Rectal smooth muscle tissue (tissue), 1 donor: ENCODE measurements at regions not wholly inside any gene's neighbourhood (a gene's known extent, or its start where the extent isn't known, plus 50 kb on each side); places are given as distances from the start of the nearest gene placed in this dataset.
"Not testable (repeated sequence)": the region's sequence is repeated elsewhere in the genome, so short reads cannot be mapped to it uniquely, and the experiment has no call there.

ENCODE experiments used
- H3K27ac ChIP-seq: one replicate; pipeline ENCODE4 v1.7.0; 2013; ENCODE audit warnings: low read depth, low read length, inconsistent platforms
- H3K27me3 ChIP-seq: one replicate; pipeline ENCODE4 v1.7.0; 2013; ENCODE audit warnings: low read length; ENCODE audit not compliant: control insufficient read depth, insufficient read depth
- H3K36me3 ChIP-seq: one replicate; pipeline ENCODE4 v1.7.0; 2013; ENCODE audit warnings: low read length; ENCODE audit not compliant: control insufficient read depth, insufficient read depth
- H3K4me1 ChIP-seq: one replicate; pipeline ENCODE4 v1.7.0; 2013; ENCODE audit warnings: low read length; ENCODE audit not compliant: control insufficient read depth, insufficient read depth
- H3K4me3 ChIP-seq: one replicate; pipeline ENCODE4 v1.7.0; 2013; ENCODE audit warnings: low read length
- H3K9ac ChIP-seq: one replicate; pipeline ENCODE4 v1.7.0; 2013; ENCODE audit warnings: low read length

DNA sequence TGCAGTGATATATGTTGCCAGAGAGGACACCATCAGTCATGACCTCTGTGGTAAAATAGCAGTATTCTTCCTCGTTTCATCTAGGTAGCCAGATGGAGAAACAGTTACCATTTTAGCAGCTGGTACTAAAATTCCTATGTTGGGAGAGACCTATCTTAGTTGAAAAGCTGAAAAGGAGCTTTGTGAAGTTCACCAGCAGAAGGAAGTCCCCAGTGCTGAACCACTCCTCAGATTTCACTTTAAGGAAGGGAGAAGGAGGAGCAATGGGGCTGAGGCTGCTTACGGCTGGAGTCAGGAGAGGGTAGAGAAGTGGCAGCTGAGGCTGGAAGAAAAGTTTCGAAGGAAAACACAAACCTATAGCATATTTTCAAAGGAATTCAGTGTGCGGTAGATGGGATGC lies 103.7 kb downstream of the ATXN3L start:
- no peaks in the 10 kb centered on the region for H3K27me3 ChIP-seq
- no peak overlapping the region for H3K9ac ChIP-seq
- H3K4me3 ChIP-seq: no peak overlapping the region
- peaks cover 4% of the 10 kb centered on the region for H3K4me1 ChIP-seq
- H3K36me3 ChIP-seq: no peaks in the 10 kb centered on the region
- no peak overlapping the region for H3K27ac ChIP-seq

DNA sequence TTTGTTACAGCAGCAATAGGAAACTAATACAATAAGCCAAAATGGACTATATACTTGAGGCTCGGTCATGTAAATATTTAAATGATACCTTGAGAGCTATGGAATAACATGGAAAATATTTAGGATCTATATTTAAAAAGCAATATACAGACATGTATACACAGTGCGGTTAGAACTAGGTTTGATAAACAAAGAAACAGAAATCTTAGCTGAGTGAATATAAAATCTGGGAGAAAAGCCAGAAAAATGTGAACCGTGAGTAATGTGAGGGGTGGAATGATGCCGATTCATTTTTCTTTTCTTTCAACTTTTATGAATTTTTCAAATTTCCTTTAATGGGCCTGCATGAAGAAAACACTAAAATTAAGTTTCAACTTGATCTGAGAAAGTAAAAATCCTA lies 104.1 kb downstream of the ATXN3L start:
- Histone ChIP-seq H3K27ac (no peak overlapping the region), H3K4me1 (peaks cover 4% of the 10 kb centered on the region), H3K9ac (no peak overlapping the region), H3K4me3 (no peak overlapping the region), H3K27me3 (no peaks in the 10 kb centered on the region), H3K36me3 (no peaks in the 10 kb centered on the region)

DNA sequence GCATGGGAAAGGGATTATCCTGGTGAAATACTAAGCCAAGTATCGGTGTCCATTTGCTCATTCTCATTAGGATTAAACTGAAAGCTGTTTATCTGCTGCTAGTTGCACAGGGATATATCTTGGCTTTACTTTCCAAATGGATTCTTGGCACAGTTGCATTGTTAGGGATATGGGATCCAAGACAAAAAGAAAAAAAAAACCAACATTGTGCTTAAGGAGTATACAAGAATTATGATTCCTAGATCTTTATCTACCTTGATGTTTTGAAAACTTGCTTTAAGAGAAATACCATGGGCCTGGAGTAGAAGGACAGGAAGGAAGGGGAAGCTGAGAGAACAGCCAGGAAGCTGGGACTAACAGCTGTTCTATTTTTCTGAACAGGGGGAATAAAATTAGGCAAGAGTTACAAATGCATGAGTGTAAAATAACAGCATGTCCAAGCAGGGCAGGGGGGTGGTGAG lies 107.6 kb downstream of the ATXN3L start:
- H3K4me1 ChIP-seq: peaks cover 2% of the 10 kb centered on the region
- no peaks in the 10 kb centered on the region for H3K36me3 ChIP-seq

DNA sequence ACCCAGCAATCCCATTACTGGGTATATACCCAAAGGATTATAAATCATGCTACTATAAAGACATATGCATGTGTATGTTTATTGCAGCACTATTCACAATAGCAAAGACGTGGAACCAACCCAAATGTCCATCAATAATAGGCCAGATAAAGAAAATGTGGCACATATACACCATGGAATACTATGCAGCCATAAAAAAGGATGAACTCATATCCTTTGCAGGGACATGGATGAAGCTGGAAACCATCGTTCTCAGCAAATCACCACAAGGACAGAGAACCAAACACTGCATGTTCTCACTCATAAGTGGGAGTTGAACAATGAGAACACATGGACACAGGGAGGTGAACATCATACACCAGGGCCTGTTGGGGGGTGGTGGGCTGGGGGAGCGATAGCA lies 109.7 kb downstream of the ATXN3L start:
- not testable (repeated sequence) for H3K4me3 ChIP-seq, H3K27ac ChIP-seq, H3K9ac ChIP-seq, H3K4me1 ChIP-seq, H3K36me3 ChIP-seq, H3K27me3 ChIP-seq

More for the DNA sequence above, 107.6 kb downstream of the ATXN3L start:
- Histone ChIP-seq H3K9ac (no peak overlapping the region), H3K4me3 (no peak overlapping the region), H3K27ac (no peak overlapping the region), H3K27me3 (no peaks in the 10 kb centered on the region)

DNA sequence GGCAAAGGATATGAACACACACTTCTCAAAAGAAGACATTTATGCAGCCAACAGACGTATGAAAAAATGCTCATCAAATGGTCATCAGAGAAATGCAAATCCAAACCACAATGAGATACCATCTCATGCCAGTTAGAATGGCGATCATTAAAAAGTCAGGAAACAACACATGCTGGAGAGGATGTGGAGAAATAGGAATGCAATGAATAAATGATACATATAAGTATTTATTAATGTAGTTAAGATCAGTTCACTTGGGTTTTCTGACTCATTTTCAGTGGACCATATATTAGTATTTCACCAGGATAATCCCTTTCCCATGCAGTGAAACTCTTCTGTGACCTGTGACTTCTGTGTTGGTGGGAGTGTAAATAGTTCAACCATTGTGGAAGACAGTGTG lies 110.1 kb downstream of the ATXN3L start:
- not testable (repeated sequence) for H3K27ac ChIP-seq, H3K4me3 ChIP-seq, H3K9ac ChIP-seq, H3K36me3 ChIP-seq, H3K27me3 ChIP-seq, H3K4me1 ChIP-seq

DNA sequence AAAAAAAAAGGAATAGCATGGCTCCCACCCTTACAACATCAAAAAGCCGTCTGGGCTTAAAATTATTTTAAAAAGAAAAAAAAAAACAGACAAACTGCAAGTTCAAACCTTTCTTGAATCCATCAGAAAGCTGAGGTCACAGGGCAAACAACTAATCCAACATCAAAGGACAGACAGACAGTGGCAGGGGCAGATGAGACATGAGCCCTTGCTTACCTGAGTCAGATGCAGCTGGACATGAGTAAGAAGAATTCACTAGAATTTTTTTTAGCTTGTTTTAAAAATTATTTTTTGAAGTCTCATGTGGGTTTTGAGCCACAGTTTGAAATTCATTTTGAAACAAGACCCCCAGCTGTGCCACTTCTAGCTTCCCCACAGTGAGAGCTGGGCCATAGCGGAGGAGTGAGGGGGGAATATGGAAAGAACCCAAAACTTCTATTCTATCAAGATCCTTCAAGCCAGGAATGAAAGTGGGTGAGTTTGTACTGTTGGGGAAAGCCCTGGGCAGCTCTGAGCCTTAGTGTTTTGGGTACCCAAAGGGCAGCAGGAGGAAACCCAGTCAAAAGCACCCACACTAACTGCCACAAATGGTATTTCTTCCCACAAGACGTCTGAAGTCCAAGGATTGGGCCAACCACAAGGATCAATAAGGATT lies 111.4 kb downstream of the ATXN3L start:
- Histone ChIP-seq H3K9ac (no peak overlapping the region), H3K4me1 (peaks cover 2% of the 10 kb centered on the region), H3K4me3 (no peak overlapping the region), H3K36me3 (no peaks in the 10 kb centered on the region), H3K27me3 (peaks cover 2% of the 10 kb centered on the region), H3K27ac (no peak overlapping the region)

DNA sequence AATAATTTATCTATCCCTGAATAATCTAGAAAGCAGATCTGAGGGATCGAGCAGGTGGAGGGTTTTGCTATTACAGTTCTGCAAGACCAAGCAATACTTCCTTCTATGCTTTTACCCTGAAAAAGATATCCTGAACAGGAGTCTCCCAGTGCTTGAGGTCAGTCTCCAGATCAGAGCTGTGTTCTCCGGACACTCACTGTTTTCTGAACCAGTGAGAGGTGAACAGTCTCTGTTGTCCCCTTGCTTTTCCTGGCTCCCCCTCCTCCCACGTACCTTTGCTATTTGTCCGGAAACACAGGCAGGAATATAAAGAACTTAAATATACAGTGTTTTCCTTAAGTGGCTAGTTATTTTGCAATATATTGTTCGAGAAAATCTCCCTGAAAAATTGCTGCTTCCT lies 116.6 kb downstream of the ATXN3L start:
- Histone ChIP-seq H3K36me3 (no peaks in the 10 kb centered on the region), H3K4me3 (no peak overlapping the region), H3K4me1 (no peaks in the 10 kb centered on the region), H3K27ac (no peak overlapping the region), H3K9ac (no peak overlapping the region), H3K27me3 (peaks cover 2% of the 10 kb centered on the region)

DNA sequence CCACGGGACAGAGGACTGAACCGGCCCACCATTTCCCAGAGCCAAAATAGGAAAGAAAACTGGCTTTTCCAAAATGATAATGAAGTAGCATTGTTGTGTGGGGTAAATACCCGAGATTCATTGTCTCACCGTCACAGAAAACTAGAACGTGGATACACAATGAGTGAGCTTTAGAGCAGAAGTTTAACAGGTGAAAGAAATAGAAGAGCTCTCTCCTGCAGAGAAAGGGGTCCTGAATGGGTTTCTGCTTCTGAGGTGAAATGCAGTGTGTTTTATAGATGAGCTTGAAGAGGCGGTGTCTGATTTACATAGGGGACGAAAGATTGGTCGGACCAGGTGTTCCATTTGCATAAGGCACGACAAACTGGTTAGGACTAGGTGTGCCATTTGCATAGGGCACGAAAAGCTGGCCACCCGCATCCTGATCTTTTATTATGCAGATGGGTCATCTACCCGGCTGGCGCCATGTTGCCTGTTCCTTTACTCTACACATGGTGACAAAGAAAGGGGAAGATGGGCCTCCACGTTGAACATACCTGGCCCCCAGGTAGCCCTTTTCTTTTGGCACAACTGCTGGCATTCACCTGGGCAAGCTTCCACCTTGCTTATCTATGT lies 118.1 kb downstream of the ATXN3L start:
- H3K27ac ChIP-seq: no peak overlapping the region
- H3K27me3 ChIP-seq: peaks cover 2% of the 10 kb centered on the region
- H3K4me1 ChIP-seq: no peaks in the 10 kb centered on the region
- H3K4me3 ChIP-seq: no peak overlapping the region
- no peaks in the 10 kb centered on the region for H3K36me3 ChIP-seq
- H3K9ac ChIP-seq: no peak overlapping the region

DNA sequence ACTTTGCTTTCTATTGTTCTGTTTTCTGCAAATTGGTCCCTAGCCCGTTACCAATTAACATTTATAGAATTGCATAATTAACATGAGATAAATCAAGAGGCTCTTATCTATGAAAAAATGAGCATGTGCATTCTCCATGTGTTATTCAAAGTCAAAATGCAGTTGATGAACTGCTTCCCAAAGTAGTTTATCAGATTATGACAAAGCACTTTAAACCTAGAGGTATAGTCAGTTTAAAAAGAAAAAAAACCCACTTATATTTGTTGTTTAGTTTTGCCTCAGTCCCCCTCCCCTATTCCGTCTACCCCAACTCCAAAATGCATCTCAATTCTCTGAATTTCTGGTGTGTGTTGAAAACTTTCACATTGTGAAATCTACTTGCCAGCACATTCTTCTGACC lies 119.5 kb downstream of the ATXN3L start:
- no peak overlapping the region for H3K27ac ChIP-seq
- no peak overlapping the region for H3K9ac ChIP-seq
- H3K36me3 ChIP-seq: no peaks in the 10 kb centered on the region
- no peak overlapping the region for H3K4me3 ChIP-seq
- H3K27me3 ChIP-seq: no peaks in the 10 kb centered on the region
- no peaks in the 10 kb centered on the region for H3K4me1 ChIP-seq

DNA sequence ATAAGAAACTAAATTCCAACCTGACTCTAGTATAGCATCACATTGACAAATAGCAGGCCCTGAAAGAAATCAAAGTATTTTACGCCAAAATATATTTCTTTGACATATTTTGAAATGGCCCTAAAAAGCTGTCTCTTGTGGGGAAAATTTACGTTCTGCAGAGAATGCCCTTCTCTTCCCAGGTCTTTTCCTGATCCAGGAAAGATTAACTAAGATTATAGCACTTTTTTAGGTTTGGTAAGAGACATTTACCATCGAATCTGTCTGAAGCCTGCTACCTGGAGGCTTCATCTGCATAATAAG lies 121.1 kb downstream of the ATXN3L start:
- Histone ChIP-seq H3K27ac (no peak overlapping the region), H3K36me3 (no peaks in the 10 kb centered on the region), H3K9ac (no peak overlapping the region), H3K27me3 (no peaks in the 10 kb centered on the region), H3K4me3 (no peak overlapping the region), H3K4me1 (no peaks in the 10 kb centered on the region)

DNA sequence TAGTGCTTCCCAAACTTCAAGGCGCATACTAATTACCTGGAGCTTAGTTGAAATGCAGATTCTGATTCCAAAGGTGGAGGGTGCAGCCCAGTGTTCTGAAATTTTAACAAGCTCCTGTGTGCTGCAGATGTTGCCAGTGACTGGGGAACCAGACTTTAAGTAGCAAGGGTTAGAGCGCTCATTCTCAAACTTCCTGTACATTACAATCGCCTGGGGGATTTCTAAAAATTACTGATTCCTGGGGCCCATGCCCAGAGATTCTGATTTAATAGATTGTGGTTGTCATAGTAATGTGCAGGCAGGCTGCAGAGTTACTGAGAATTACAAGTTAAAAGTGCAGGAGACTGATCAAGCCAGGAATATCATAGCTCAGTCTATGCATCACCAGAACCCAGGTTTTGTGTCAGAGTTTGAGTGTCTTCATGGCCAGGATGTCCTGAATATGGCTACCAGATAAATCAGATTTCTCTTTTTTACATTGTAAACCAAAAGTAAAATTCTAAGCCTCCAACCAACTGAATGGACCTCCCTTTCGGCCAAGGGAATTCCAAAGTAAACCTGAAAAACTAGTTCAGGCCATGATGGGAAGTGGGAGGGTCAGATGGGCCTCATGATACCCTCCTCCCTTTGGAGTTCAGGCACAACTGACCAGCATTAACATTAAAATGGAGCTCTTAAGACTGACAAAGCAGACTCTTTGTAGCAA lies 121.6 kb downstream of the ATXN3L start:
- no peak overlapping the region for H3K9ac ChIP-seq
- H3K27ac ChIP-seq: no peak overlapping the region
- H3K4me3 ChIP-seq: no peak overlapping the region
- no peaks in the 10 kb centered on the region for H3K4me1 ChIP-seq
- H3K27me3 ChIP-seq: no peaks in the 10 kb centered on the region
- no peaks in the 10 kb centered on the region for H3K36me3 ChIP-seq

DNA sequence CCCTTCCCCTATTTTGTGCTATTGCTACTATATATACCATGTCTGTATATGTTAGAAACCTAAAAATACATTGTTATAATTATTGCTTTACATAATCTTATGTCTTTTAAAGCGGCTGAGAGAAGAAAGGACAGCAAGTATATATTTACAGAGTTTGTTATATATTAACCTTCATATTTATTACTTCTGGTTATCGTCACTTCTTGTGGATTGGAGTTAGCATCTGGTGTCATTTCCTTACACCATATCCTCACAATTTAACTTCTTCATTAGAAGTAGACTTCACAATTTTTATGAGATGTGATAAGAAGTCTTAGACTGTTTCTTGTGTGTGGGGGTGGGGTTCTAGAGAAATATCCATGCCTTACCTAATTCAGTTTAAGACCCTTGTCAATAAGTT lies 123.1 kb downstream of the ATXN3L start:
- no peak overlapping the region for H3K4me3 ChIP-seq
- no peaks in the 10 kb centered on the region for H3K4me1 ChIP-seq
- H3K27ac ChIP-seq: no peak overlapping the region
- H3K27me3 ChIP-seq: no peaks in the 10 kb centered on the region
- H3K9ac ChIP-seq: no peak overlapping the region
- H3K36me3 ChIP-seq: no peaks in the 10 kb centered on the region

DNA sequence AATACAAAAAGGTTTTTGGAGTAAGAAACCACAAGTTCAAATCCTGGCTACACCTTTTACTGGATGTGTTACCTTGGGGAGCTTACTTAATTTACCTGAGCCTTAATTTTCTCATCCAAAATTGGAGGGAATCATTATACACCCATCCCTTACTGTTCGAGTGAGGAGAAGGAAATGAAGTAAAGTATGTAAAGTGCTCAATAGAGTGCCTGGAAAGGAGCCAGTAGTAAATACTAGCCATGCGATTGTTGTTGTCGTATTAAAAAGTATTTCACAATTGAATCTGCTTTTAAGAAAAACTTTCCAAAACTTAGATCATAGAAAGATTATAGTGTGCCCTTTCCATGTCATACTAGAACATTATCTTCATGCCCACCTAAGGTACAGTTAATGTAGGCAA lies 124.5 kb downstream of the ATXN3L start:
- Histone ChIP-seq H3K27ac (no peak overlapping the region), H3K4me1 (no peaks in the 10 kb centered on the region), H3K27me3 (no peaks in the 10 kb centered on the region), H3K36me3 (no peaks in the 10 kb centered on the region), H3K4me3 (no peak overlapping the region), H3K9ac (no peak overlapping the region)
